GM21737 (cell line): ENCODE measurements at regions not wholly inside any gene's neighbourhood (a gene's known extent, or its start where the extent isn't known, plus 50 kb on each side); places are given as distances from the start of the nearest gene placed in this dataset.
"Not testable (repeated sequence)": the region's sequence is repeated elsewhere in the genome, so short reads cannot be mapped to it uniquely, and the experiment has no call there.

Experiments used
- ATAC-seq: cut with Tn5 transposase; IDR thresholded peaks from one replicate; pipeline ENCODE4 v1.9.1; 2021; ENCODE audit warnings: mild to moderate bottlenecking, moderate library complexity; ENCODE audit not compliant: unreplicated experiment

DNA sequence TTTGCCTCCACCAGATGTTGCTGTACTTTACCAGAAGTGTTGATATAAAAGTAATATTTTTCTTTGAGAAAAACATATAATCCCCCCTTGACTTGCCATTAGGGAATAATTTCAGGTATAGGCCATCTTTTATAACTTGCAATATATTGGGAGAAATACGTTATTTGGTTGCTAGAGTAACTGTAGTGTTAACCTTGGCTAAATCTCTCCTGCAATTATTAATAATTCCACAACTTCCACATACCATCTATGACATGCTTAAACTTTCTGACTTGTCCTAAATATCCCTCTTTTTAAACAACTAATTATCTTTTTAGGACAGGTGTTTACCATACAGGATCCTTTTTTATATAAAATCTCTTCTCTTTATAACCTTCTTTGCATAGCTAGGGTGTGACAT, 1048.2 kb downstream of the SLC16A7 start:
- ATAC-seq: no peak

DNA sequence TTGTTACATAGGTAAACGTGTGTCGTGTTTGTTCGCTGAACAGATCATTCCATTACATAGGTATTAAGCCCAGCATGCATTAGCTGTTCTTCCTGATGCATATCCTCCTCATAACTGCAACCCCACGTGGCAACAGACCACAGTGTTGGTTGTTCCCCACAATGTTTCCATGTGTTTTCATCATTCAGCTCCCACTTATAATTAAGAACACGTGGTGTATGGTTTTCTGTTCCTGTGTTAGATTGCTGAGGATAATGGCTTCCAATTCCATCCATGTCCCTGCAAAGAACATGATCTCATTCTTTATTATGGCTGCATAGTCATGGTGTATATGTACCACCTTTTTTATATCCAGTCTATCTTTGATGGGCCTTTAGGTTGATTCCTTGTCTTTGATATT, 1071.1 kb downstream of the SLC16A7 start:
- no peak for ATAC-seq

DNA sequence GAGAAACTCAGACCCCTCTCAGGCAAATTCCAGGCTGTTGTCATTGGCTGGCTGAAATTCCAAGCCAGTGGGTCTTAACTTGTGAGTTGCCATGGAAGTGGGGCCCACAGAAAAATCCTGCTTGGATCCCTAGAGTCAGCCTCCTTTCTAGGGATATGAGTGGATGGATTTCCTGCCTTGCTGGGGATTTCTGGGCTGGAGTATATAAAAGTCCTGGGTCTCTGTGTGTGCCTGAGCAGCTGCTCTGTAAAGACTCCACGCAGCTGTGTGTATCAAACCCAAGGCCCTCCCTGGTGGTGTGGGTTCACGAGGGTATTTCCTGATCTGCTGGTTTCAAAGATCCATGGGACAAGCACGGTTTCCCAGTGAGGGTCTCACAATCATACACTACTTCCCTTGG, 1077.1 kb downstream of the SLC16A7 start:
- no peak for ATAC-seq

DNA sequence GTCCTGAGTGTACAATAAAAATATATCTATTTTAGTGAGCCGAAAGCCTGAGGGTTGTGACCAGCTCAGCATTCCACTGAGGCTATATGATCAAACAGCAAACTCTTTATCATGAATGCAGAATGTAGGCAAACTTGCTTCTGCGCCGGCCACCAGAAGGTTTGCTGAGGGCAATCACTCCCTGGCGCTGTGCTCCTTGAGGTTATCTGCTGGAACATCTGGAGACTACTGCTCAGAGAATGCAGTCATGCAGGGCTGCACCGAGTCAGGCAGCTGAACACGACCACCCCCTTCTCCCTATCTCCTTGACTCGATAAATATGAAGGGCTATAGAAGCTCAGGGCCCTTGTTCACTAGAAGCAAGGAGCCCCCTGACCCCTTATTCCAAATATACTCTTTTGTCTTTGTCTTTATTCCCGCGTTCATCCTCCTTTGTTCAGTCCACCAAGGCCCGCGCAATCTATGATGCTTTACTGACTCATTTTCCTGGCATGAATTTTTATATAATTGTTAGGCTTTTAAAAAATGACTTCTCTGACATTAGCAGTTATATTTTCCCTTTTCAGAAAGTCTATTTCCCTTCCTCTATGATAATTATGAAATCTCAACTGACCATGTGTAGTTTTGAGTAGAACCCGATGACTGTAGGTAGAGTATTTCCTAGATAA, 1089.3 kb downstream of the SLC16A7 start:
- ATAC-seq: no peak

DNA sequence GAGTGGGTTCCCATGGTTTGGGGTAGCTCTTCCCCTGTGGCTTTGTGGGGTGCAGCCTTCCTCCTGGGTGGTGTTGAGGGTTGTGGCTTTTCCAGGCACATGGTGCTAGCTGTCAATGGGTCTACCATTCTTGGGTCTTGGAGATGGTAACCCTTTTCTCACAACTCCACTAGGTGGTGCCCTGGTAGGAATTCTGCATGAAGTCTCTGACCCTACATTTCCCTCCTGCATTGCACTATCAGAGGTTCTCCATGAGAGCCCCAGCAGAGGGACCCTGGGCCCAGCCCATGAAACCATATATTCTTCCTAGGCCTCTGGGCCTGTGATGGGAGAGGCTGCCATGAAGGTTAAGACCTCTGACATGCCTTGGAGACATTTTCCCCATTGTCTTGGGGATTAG, 1093.3 kb downstream of the SLC16A7 start:
- ATAC-seq: no peak

DNA sequence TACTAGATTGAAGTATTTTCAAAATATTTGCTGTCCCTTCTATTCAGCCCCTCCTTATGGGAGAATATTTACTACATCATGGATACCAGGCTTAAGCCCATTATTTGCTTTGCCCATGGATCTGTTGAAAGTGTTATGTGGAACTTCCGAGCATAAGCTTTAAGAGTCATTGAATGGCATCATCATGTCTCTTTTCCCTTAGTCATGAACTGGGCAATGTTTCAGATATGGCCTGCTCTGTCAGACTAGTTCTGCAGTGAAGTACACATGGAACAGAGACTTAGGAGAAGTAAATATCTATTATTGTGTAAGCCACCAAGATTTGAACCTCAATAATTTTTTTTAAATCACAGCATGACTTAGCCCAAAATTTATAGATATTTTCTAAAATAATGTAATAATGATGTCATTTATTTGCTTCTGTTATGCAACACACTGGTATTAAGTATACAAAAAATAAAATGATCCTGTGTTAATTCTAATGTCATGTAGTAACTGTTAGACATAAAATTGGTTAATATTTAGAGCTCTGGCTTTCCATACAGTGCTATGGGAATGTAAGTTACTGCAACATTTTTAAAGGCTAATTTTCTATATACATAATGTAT, 1097.3 kb downstream of the SLC16A7 start:
- ATAC-seq: no peak

DNA sequence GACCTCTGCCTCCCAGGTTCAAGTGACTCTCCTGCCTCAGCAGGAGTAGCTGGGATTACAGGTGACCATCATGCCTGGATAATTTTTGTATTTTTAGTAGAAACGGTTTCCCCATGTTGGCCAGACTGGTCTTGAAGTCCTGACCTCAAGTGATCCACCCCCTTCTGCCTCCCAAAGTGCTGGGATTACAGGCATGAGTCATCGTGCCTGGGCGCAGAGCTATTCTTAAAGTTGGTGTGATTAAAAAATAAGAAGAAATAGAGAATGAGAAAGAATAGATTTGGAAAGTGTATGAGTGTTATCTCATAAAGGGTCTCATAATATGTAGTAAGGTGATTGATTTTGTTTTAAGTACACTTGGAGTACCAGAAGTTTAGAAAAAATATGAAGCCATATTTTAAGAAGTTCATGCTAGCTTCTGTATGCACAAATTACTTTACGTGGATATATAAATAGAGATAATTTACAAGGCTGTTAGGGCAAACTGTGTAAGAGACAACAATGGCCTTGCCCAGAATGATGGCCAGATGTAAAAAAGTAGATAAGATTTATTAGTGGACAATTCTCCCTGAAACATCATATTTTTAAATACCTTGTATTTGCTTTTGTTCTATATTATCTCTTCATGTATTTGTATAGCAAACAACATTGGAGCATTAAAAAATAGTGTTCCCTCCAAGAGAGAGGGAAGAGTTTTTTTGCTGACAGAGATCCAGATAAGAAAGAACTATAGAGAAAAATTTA, 1108.5 kb downstream of the SLC16A7 start:
- ATAC-seq: no peak

DNA sequence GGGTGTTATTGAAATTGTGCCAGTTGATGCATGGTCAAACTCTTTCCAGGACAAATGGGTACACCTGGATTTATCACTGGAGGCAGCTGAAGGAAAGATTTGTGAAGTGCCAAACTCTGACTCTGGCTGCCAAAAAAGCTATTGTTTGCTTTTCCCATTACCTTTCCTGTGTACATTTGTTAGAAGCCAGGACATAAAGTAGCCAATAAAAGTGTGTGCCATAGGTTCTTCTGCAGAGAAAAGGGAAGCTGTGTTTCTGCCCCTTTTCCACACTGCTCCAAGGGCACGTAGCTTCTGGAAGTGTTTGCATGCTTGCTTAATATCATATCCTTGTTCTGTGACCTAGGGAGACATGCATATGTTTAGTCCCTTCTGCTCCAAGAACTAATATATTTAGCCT, 1114.4 kb downstream of the SLC16A7 start:
- no peak for ATAC-seq

DNA sequence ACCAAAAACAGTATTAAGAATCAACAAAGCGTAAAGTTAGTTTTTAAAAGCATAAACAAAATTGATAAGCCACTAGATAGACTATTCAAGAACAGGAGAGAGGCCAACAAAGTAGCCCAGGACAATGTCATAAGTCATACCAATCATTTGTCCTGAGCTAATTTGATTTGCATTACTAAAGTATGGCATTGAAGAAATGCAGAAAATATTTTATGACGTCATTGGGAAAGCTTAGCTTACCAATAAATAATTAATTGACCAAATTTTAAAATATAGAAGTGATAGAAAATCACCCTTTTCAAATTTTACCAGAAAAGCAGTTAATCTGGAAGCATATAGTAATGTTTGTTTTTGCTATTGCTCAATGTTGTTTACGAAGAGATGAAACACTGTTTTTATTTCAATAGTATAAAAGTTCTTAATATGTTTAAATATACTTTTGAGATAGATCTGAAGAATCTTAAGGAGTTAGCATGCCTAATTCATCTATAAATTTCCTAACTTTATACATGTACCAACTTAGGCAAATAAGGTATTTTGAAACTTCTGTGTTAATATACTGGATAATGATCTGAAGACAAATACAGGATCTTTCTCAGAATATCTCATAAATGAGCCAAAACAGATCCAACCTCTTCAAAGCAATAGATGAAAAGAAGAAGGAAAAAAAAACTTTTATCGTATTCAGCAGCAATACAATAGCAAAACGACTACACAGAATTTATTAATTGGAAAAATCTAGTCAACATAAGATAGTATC, 1118.5 kb downstream of the SLC16A7 start:
- ATAC-seq: no peak

DNA sequence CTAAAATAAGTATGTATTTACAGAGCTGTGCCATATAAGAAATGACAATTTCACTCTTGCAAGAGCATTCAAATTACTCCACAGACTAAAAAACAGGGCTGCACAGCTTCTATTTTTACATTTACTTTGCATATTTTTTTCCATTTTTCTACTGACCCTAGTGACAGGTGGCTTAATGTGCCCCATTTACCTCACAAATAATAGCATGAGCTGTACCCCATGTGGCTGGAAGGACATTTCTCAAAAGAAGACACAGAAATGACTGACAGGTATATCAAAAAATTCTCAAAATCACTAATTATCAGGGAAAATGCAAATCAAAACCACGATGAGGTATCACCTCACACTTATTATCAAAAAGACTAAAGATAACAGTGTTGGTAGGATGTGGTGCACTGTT, 1128.6 kb downstream of the SLC16A7 start:
- ATAC-seq: no peak

DNA sequence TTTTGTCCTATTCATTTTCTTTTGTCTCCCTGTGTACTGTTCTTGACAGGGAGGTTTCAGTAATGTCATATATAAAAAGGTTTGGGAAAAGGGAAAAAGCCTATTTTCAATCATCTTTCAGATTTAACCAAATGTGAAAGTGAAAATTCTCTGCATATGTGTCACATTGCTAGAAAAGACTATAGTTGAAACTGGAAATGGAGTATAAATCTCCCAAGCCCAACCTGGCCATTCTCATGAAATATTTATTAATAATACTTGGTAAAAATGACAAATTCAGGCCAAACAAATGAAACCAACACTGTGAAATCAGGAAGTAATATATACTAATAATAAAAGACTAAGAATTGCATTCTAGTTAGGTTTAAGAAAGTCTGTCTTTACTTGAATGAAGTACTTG, 1129.2 kb downstream of the SLC16A7 start:
- no peak for ATAC-seq

DNA sequence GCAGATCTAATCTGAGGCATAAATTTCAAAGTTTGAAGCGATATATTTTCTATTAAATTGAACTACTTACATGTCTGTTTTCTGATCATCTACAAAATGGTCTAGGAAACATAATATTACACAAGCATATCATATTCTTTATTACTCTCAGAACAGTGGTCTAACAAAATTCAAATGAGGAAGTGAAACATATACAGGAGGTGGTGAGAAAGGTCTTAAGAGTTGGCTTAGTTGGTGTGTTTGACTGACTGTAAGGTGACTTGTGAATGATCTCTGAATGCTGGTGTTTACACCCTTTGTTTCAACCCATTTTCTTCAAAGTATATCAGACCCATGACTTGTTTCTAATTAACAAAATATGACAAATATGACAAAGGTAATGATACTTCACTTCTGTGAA, 1156.8 kb downstream of the SLC16A7 start:
- ATAC-seq: no peak

DNA sequence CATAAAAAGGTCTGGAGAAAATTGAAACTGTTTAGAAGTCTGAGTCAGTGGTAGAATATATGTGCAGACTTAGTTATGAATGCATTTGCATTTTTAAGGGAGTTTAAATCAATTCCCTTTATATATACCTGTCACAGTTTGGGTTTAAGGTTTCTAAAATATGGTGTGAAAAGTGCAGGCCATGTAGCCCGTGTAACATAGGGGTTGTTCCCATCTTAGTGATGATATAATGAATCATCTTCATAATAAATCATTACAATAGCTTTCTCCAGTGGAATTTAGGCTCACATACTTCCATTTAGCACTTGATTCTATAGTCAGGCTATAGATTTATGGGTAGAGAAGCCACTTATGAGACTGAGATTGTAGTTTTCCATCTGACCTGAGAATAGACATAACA, 1162.4 kb downstream of the SLC16A7 start:
- ATAC-seq: no peak

DNA sequence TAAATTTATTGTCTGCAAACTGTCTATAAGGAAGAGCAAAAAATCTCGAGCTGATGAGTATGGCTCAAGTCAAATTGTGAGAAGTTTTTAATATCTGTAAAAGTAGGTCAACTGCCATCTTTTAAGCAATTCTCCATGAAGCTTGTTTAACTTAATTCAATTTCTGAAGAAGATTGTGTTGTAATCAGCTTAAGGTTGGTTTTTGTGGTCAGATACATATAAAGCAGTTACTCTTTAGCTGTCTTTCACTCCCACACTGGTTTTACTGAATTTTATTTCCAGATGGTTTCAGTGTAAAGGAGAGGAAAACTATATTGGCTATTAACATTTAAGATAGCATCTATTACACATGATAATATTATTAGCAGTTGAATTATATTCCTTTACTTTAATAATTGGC, 1165.1 kb downstream of the SLC16A7 start:
- no peak for ATAC-seq

DNA sequence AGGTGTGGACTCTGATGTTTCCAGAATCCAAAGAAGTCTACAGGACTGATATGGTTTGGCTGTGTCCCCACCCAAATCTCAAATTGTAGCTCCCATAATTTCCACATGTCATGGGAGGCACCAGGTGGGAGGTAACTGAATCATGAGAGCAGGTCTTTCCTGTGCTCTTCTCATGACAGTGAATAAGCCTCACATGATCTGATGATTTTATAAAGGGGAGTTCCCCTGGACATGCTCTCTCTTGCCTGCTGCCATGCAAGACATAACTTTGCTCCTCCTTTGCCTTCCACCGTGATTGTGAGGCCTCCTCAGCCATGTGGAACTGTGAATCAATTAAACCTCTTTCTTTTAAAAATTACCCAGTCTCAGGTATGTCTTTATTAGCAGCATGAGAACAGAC, 1205.3 kb downstream of the SLC16A7 start:
- not testable (repeated sequence) for ATAC-seq

DNA sequence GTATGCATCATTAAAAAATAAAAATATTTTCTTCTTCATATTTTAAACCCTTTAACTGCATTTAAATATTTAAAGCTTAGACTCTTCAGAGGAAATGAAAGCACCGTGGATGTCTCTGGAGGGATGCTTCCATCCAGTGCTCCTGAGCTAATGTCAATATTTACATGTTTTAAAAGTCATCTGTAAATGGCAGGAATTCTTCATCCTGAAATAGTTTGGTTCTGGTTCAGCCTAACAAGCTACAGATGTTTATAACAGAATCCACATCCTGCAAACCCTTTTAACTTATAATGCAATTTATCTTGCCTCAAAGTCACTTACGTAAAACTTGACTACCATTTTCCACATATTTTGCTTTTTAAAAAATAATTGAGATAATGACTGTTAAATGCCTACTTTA, 1207.3 kb downstream of the SLC16A7 start:
- ATAC-seq: no peak

DNA sequence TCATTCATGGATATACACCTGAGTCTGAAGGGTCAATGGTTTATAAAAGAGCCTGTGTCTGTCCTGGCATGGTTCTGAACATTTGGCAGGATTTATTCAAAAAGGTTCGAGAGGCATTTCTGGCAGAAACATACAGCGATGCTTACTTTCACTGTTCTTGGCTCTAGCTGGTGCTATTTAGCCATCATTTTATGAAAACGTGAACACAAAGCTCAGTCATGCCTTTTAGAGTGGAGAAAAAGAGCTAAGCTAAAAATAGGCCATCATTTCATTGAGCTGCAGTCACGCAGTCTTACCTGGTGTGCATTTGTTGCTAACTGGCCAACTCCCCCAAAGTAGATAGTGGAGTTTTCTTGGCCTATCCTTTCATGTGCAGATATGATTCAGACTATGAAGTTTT, 1209.5 kb downstream of the SLC16A7 start:
- ATAC-seq: no peak

DNA sequence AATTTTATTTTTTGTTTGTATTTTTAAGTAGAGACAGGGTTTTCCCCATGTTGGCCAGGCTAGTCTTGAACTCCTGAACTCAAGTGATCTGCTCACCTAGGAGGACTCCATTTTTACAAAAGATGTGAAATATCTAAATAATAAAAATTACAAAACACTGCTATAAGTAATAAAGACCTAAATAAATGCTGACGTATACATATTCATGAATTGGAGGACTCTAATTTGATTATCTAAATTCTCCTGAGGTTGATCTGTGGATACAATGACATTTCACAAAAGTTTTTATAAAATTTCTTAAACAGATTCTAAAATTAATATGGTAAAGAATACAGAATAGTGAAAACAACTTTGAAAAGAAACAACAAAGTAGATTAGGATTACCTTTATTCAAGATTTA, 1224.0 kb downstream of the SLC16A7 start:
- ATAC-seq: no peak

DNA sequence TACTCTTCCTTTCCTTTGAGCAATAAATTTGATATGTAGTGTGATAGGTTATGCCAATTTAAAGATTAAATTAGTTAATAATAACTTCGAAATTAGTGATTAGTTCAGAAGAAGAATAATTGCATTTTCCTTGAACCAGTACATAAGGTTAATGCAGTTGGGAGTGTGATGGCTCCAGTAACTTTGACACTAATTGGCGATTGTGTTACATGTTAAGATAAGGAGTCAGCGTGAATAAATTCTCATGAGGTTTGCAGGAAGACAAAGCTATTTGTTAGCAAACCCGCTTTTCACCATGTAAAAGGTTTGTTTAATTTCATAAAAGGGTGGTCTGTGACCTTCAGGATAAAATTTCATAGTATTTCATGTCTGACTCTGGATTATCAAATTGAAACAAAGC, 1226.8 kb downstream of the SLC16A7 start:
- ATAC-seq: no peak

DNA sequence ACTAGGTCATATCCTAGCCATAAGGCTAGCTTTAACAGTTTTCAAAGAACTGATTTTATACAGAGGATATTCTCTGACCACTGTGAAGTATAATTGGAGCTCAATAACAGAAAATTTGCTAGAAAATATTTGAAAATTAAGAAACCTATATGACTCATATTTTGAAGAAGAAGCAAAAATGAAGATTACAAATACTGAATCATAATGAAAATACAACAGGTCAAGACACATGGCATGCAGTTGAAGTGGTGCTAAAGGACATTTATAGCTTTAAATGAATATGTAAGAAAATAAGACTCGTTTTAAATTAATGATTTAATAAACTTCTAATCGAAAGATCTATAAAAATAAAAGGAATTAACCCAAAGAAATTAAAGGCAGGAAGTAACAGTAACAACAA, 1234.6 kb downstream of the SLC16A7 start:
- ATAC-seq: no peak

DNA sequence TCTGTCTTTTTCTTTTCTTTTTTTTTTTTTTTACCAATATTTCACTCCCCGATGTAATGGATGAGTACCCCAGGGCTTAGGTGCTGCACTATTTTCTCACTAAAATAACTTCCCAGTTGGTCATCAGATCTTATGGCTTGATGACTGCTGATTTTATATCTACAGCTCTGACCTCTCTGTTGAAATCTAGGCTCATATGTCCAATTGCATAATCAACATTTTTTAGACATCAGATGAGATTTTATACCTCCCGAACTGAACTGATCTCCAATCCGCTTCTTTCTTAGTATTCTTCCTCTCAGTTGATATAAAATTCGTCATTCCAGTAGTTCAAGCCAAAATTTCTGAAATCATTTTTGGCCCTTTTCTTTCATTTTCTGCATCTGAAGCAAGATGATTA, 1236.5 kb downstream of the SLC16A7 start:
- no peak for ATAC-seq

DNA sequence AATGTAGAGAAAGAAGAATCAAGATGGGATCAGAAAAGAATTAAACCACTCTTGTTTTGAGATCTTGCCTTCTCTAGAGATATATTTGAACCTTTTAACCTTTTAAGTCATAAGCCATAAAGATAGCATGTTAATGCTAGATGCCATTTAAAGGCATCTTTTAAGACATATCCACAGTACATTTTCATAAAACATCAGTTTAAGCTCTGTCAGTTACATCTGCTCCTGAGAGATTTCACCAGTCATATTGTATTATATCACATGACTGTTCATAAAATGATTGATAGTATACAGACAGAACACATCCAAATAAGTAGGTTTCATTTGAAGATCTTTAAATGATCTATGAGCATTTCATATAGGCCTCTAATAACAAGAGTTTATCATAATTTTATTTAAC, 1238.5 kb downstream of the SLC16A7 start:
- no peak for ATAC-seq
